ENCODE measurements at regions not wholly inside any gene's neighbourhood (a gene's known extent, or its start where the extent isn't known, plus 50 kb on each side); places are given as distances from the start of the nearest gene placed in this dataset.

DNA sequence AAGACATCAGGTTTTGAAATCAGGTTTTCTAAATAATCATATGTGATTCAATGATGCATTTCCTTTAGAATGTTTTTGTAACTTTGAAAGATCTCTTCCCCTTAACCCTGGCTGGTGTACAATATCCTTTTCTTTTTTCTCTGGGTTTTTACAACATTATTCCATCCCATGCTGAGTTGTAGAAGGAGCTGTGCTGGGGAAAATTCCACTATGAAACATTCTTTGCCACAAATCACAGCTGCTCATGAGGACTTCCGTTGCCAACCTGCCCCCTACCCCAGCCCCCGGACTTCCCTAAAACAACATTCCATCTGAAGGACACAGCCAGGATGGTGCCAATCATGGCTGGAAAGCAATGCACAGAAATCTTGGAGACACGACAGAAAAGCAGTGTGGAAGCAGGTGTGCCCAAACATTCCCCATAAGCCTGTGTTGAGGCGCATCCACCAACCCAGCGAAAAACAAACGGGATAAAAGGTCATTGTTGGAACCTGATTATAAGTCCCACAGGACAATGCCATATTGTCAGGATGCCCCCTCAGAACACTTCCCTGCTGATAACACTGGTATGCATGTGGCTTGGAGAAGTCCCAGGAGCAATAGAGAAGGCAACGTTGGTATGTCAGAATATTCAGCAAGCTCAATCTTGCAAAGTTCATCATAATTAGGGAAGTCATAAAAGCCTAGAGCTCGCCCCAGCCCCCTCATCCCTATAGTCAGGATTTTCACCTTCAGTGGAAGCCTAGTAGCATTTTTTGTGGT lies 475.0 kb downstream of the HS3ST3B1 start:
- no peaks in the 10 kb centered on the region for H3K36me3 ChIP-seq
- H3K4me1 ChIP-seq, result no peaks in the 10 kb centered on the region
- DNase-seq (ENCODE audit: extremely low spot score), result peak; percentile 78
- H3K27ac ChIP-seq (replicated peaks in 1 of 4), result no peak overlapping the region
- H3K4me3 ChIP-seq, result no peak overlapping the region
- TF ChIP-seq, protein P1, sequence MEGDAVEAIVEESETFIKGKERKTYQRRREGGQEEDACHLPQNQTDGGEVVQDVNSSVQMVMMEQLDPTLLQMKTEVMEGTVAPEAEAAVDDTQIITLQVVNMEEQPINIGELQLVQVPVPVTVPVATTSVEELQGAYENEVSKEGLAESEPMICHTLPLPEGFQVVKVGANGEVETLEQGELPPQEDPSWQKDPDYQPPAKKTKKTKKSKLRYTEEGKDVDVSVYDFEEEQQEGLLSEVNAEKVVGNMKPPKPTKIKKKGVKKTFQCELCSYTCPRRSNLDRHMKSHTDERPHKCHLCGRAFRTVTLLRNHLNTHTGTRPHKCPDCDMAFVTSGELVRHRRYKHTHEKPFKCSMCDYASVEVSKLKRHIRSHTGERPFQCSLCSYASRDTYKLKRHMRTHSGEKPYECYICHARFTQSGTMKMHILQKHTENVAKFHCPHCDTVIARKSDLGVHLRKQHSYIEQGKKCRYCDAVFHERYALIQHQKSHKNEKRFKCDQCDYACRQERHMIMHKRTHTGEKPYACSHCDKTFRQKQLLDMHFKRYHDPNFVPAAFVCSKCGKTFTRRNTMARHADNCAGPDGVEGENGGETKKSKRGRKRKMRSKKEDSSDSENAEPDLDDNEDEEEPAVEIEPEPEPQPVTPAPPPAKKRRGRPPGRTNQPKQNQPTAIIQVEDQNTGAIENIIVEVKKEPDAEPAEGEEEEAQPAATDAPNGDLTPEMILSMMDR (IDR thresholded peaks at IDR 0.05), result no peak
- TF ChIP-seq POLR2AphosphoS5 (IDR thresholded peaks at IDR 0.05) (no peak), EP300 (IDR thresholded peaks at IDR 0.05) (no peak), POLR2A (IDR thresholded peaks at IDR 0.05; ENCODE audit: low read depth) (no peak)
- no peaks in the 10 kb centered on the region for H3K9me3 ChIP-seq
- H3K27me3 ChIP-seq, result peaks cover 0 to 22% (median 1%) of the 10 kb centered on the region in 4 donors
- intact Hi-C loops (cut with DNase I), result no loop called here
- WGBS, result 52% methylated on average over 8 of the region's 8 CpGs

DNA sequence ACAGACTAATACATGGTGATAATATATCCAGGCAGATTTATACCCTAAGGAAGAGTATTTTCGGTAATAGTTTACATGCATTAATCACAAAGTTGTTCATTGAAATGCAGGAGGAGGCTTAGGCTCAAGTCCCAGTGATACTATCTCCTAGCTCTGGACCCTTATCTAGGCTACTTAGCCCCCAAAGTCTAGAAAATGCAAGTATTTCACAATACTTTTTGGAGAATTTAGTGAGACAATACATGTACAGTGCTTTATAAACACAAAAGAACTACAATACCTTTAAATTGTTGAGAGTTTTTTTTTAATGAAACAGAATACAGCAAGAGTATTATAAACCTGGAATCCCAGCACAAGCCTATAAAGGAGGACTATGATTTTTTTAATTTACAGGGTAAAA lies 473.9 kb downstream of the HS3ST3B1 start:
- H3K9me3 ChIP-seq, result no peaks in the 10 kb centered on the region
- H3K27ac ChIP-seq (replicated peaks in 1 of 4), result no peak overlapping the region
- intact Hi-C loops (cut with DNase I), result no loop called here
- H3K4me1 ChIP-seq, result no peaks in the 10 kb centered on the region
- WGBS, result 0% methylated on average over 1 of the region's 1 CpG
- no peak for DNase-seq (ENCODE audit: extremely low spot score)
- H3K27me3 ChIP-seq, result peaks cover 0 to 17% (median under 1%) of the 10 kb centered on the region in 4 donors
- H3K4me3 ChIP-seq, result no peak overlapping the region
- TF ChIP-seq EP300 (IDR thresholded peaks at IDR 0.05), result no peak
- TF ChIP-seq POLR2A (IDR thresholded peaks at IDR 0.05; ENCODE audit: low read depth), result no peak
- TF ChIP-seq POLR2AphosphoS5 (IDR thresholded peaks at IDR 0.05), result no peak
- TF ChIP-seq, protein P1 (IDR thresholded peaks at IDR 0.05), result no peak
- H3K36me3 ChIP-seq, result no peaks in the 10 kb centered on the region

DNA sequence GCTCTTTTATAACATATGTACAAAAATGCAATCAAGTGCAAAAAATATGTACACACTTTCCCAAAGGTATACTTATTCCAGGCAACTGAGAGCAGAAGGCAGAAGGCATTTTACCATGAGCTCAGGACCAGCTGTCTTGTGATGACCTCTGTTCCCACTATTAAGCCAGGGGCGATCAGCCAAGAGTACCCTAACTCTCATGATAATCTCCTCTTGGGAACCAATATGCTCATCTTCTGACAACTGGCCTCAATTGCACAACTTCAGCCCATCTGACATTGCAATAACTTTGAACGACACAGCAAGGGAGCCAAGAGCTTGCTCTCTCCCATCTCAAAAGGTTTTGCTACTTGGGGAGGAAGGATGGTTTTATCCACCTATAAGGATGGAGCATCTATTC lies 471.9 kb downstream of the HS3ST3B1 start:
- Histone ChIP-seq H3K27ac (replicated peaks in 1 of 4) (no peak overlapping the region), H3K4me3 (no peak overlapping the region), H3K9me3 (peaks cover 0 to 8% (median 2%) of the 10 kb centered on the region in 4 donors), H3K4me1 (no peaks in the 10 kb centered on the region), H3K36me3 (no peaks in the 10 kb centered on the region), H3K27me3 (peaks cover 0 to 14% (median 0%) of the 10 kb centered on the region in 4 donors)
- DNase-seq (ENCODE audit: extremely low spot score), result no peak
- 74% methylated on average over 2 of the region's 2 CpGs for WGBS
- intact Hi-C loops (cut with DNase I), result no loop called here
- TF ChIP-seq POLR2AphosphoS5 (IDR thresholded peaks at IDR 0.05) (no peak), POLR2A (IDR thresholded peaks at IDR 0.05; ENCODE audit: low read depth) (no peak), EP300 (IDR thresholded peaks at IDR 0.05) (no peak)
- TF ChIP-seq, protein P1 (IDR thresholded peaks at IDR 0.05), result no peak

DNA sequence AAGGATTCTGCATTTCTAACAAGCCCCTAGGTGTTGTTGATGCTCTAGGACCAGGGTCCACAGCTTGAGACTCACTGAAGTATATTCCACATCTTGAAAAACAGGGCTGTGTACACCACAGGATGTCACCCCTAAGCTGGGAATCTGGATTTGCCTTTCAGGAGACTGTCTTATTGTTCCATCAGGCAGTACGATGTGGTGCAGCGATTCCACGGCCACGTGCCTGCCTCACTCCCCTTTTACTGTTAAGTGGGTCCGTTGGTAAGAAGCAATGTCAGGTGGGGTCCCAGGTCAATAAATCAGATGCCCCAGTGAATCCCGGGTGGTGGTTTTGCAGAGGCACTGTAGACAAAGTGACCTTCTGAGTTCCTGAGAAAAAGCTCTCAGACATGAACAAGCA lies 470.7 kb downstream of the HS3ST3B1 start:
- peaks cover 0 to 8% (median 2%) of the 10 kb centered on the region in 4 donors for H3K9me3 ChIP-seq
- 82% methylated on average over 6 of the region's 6 CpGs for WGBS
- H3K4me3 ChIP-seq, result no peak overlapping the region
- DNase-seq (ENCODE audit: extremely low spot score), result peak; percentile 81
- peaks cover 0 to 13% (median 0%) of the 10 kb centered on the region in 4 donors for H3K27me3 ChIP-seq
- intact Hi-C loops (cut with DNase I), result no loop called here
- no peak overlapping the region for H3K27ac ChIP-seq (replicated peaks in 1 of 4)
- H3K36me3 ChIP-seq, result no peaks in the 10 kb centered on the region
- TF ChIP-seq, protein P1 (IDR thresholded peaks at IDR 0.05), result no peak
- TF ChIP-seq EP300 (IDR thresholded peaks at IDR 0.05), result no peak
- TF ChIP-seq POLR2A (IDR thresholded peaks at IDR 0.05; ENCODE audit: low read depth), result no peak
- H3K4me1 ChIP-seq, result no peaks in the 10 kb centered on the region

All from esophagus muscularis mucosa (tissue), 4 donors.